Middle frontal gyrus (tissue), 1 donor: ENCODE measurements at regions not wholly inside any gene's neighbourhood (a gene's known extent, or its start where the extent isn't known, plus 50 kb on each side); places are given as distances from the start of the nearest gene placed in this dataset.

ENCODE experiments used
- DNase-seq: peaks from one replicate; pipeline ENCODE4 v3.0.0-alpha.2; 2015; ENCODE audit warnings: low spot score; ENCODE audit errors: extremely low spot score

DNA sequence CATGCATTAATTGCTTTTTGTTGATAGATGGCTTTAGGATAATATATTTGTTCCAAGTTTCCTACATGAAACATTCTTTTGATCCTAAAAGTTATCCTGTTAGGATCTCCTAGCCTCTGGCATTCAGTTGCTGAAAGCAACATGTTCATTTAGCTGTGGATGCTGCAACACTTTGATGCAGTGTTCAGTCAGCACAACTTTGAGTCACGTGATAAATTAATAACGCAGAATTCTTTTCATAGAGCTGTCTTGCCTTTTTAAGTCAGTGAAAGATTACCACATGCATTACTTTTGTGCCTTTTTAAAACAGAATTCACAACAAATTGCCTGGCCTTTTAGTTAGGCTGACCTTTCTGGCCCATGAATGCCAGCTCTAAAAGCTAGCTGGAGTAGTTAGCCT, 1467.9 kb upstream of the ZEB2 start:
- DNase-seq: no peak

DNA sequence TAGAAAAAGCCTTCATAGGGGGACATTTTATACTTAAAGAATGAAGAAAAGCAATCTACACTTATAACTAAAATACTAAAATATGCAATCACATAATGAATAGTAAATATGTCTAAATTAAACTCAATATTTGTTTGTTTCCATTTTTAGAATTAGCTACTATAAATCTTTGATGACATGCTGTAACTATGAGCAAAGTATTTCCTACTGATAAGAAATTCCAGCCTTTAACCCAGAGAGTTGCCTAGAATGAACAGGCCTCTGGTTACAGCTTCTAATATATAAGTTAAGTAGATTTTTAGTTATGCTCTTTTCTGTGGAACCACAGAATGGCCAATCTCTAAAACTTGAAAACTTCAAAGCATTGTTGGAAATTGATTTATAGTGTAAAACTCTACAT, 1465.6 kb upstream of the ZEB2 start:
- DNase-seq: no peak

DNA sequence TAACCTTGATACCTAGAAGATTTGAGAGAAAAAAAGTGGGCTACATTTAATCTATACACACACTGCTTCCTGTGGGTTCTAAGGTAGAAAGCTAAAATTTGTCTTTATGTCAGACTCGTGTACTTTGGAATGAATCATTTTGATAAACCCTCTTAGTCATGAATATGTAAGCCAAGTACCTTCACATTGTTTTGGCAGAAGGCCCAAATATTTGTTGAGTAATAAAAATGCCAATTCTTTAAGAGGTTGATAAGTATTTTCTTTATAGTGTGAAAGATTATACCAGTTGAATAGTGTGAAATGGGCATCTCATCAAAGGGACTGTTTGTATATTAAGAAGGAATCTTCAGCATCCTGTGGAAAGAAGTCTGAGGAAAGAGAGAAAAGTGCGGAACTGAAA, 1464.7 kb upstream of the ZEB2 start:
- DNase-seq: no peak

DNA sequence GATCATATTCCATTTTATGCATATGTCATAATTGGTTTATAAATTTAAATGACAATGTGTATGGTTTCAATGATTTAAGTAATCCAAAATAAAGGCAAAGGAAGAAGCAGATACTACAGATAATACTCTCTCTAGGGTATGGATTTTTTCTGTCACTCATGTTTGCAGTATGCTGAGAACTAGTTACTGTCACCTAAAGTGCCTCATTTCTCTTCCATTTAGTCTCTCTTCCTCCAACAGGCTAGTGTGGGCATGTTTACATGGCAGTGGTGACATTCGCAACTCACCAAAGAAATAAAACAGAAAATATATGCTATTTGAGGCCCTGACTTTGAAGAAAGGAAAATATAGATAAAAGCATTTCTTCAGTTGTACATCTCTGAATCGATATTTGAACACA, 1460.4 kb upstream of the ZEB2 start:
- no peak for DNase-seq

DNA sequence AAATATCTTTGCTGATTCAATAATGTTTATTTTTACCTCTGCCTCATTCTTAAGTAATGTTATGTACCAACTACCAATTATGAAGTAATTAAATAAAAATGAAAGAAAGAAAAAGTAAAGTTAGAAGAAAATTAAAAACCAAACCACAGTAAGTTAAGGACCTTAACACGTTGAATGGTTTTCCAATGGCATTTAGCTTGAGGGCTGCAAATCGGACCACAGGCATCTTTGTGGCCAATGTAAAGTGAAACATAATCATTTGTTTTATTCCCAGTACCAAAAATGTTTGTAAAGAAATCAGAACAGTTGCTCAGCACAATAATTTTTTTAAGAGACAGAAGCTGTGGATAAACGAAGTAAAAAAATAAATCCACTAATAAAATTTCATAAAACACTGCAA, 1455.5 kb upstream of the ZEB2 start:
- no peak for DNase-seq

DNA sequence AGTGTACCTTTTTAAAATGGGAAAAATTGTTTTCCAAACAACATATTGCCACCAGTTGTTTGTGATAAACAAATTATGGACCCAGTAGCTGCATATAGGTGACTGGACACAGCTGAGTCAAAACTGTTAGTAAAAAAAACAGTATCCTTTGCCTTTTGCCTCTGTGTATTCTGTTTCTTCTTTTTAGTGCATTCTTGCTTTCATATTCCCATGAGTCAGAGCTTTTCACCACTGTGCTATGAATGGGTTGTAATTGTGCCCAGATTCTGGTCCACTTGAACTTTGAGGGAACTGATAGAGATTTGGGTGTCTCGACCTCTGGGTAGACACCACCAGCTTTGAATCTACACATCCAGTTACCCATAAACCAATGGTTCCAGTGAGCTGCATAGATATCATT, 1441.9 kb upstream of the ZEB2 start:
- DNase-seq: no peak

DNA sequence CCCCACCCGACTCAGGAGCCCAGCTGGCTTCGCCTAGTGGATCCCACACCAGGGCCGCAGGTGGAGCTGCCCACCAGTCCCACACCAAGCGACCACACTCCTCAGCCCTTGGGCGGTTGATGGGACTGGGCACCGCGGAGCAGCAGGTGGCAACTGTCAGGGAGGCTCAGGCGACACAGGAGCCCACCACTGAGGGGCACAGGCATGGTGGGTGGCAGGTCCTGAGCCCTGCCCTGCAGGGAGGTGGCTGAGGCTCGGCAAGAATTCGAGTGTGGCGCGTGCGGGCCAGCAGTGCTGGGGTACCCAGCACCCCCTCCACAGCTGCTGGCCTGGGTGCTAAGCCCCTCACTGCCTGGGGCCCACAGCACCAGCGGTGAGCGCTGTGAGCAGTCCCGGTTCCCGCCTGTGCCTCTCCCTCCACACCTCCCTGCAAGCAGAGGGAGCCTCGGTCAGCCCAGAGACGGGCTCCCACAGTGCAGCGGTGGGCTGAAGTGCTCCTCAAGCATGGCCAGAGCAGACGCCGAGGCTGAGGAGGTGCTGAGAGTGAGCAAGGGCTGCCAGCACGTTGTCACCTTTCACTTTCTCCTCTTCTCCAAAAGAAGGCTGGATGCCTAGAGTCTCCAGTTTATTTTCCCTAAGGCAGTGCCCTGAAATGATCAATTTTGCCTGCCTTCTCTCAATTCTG, 1440.7 kb upstream of the ZEB2 start:
- no peak for DNase-seq

DNA sequence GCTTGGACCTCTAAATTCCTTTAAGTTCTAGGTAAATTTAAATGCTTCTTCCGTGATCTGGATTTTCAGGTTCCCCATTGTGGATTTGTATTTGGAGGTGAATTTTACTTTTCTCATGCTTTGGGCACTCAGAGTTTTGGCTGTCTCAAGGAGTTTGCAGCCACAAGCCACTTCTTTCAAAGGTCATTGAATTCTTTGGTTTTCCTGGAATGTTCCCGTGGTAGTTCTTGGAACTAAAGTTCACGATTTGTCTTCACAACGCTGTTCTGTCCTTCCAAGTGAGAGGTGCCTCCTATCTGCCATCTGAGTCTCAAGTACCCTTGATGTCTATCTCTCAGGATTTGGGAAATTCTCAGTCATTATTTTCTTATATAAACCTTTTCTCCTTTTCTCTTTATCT, 1438.7 kb upstream of the ZEB2 start:
- no peak for DNase-seq

DNA sequence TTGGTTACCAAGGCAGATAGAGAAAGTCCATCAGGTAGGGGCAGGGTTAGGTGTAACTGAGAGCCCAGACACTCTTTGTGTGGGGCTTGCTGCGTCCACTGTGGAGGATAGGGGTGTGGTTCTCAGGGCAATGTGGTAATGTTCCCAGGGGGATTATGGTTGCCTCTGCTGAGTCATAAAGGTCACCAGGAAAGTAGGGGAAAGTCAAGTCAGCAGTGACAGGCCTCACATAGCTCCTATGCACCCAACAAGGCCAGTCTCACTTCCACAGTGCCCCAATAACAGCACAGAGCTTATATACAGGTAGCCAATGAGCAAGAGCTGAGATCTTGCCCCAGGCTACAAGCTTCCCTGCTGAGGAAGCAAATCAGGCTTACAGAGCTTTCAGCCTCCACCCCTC, 1438.0 kb upstream of the ZEB2 start:
- DNase-seq: no peak

DNA sequence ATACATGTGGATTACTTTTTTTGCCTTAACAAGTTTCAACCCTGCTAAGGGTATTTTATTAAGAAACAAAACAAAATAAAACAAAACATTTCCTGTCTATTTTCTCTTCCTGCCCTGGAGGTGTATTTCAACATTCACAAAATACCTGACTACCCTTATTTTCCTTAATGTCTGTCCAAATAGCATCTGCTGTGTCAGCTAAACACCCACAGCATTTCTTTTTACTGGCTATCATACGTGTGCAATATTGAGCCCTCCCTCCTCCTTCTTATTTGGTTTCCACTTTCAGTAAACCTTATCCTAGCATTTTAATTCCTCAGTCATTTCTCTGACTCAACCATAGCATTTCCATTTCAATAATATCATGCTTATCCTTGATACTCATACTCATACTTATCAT, 1420.0 kb upstream of the ZEB2 start:
- DNase-seq: no peak

DNA sequence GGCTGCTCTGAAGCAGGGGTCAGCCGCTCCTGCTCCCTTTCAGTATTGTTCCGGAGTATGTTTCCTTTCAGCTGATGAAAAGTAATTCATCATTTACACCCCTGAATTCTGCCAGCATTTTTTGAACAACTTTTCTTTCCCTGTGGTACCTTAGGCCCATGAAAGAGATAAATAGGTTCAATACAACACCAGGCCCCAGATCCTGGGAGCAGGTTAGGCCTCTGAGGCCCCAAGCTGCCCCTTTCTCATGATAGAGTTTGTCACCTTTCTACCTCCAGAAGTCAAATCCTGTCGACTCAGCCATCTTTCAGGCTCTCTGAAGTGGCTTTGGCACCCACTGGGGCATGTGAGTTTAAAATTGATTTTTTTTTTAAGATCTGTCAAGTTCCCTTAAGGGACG, 1415.1 kb upstream of the ZEB2 start:
- DNase-seq: no peak

DNA sequence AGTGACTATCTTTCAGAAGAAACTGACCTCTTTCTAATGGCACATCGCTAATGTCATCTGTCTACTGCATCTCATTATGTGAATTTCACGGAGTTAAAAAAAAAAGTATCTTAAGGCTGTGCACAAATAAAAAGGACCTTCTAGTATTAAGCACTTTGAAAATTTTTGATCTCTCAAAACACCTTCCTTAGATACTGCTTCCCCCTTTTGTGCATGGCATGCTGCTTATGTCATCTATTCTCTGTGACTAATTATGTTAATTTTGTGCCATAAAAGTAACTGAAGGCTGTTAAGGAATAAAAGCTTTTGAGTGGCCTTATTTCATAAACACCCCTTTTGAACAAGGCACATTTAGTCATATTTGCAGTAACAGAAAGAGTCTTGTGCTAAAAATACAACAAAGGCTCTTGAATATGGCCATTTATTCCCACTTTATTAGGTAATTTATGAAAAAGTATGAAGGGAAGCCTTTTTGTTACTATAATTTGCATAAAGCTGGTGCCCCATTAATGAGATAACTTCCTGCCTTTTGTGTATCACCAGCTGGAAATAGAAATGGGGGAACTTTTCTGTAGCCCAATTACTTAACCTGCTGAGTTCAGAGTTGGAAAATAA, 1412.0 kb upstream of the ZEB2 start:
- no peak for DNase-seq

DNA sequence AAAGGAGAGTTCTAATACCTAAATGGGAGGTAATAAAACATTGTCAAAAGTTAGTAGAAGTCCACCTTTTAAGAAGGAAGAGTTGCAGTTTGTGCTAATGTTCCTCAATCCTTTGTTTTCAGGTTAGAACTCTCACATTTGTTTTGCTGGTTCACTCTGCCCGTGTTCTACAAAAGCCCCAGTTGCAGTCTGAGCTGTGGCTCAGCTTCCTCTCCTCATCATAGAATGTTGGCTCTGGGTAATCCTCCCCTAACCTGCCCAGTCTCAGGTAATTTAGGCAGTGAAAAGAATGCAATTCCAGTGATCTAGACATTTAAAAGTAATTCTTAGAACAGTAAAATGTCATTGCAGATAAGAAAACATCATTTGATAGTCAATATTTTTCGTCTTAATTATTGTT, 1410.4 kb upstream of the ZEB2 start:
- no peak for DNase-seq

DNA sequence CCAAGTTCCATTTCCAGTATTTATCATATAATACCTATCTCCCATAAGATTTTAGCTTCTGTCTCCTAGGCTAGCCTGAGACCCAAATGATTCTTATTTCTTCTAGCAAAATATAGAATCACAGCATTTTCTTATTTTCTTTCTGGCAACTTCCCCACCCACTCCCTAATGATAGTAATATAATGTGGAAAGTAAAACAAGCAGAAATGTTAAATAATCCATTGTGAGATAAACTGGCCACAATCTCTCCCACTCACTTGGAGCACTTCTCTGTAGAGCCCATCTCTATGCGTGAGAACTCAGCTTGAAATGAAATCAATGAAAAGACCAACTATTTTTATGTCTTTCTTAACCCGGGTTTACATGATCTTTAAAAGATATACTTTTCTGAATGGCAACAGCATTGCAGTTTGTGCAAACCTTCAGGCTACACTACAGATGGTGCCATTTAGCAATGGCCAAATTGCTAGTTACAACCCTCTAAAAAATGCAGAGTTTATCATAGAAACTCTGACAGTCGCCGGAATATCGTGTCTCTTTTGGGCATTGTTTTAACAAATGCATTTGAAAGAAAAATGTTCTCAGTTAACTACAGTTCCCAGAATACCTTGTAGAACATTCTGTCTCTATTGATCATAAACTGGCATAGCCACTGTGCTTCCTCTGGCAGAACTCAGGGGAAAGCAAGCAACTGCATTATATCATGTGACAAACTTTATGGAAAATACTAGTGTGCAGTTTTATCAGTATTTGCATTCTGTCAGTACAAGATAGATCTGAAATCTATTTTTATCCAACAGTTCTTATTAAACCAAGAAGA, 1407.4 kb upstream of the ZEB2 start:
- no peak for DNase-seq

DNA sequence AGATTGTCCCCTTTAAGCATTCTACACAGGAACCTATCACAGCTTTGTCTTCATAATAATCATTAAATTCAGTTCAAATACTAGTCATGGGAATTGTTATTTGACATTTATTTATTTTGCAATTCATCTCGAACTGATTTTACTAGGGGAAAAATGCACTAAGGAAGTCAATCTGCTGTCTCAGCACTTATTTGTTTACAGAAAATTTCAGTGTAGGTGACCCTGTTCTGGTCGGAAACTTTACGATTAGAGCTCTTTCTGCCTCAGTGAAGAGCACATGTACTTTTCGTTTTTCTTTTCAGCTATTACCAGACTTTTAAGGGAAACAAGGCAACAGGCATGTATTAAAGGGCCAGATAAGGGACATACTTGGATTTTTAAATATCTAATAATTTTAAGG, 1405.7 kb upstream of the ZEB2 start:
- DNase-seq: no peak

DNA sequence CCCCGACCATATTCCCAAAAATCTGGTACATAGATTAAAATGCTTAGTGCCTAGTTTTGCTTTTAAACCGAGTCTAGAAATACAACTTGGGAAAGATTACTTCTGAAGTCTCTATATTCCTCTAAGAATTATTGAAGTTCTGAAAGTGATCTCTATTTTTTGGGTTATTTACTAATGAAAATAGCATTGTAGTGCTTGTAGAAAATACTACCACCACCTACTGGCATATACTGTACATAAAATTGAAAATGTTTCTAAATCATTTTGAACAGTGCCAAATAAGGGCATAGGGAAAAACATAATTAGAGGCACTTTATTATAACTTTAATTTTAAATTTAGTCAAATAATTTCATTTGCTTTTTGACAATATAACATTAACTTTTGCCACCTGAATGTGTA, 1399.6 kb upstream of the ZEB2 start:
- DNase-seq: no peak

DNA sequence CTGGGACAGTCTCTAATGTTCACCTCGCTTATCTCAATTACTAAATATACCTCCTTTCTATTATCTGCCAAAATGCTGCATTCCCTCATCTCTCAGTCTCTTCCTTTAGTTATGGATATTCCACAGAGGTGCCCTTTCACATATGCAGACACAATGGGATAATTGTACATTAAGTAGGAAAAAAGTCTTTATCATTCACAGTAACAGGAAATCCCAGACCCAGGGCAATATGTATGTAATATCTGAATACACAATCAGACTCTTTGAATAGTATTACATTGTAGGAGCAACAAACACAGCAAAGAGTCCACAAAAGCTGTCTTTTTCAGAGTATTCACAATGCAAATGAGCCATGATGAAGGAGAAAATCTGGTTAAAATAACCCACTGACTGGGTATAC, 1399.0 kb upstream of the ZEB2 start:
- DNase-seq: no peak

DNA sequence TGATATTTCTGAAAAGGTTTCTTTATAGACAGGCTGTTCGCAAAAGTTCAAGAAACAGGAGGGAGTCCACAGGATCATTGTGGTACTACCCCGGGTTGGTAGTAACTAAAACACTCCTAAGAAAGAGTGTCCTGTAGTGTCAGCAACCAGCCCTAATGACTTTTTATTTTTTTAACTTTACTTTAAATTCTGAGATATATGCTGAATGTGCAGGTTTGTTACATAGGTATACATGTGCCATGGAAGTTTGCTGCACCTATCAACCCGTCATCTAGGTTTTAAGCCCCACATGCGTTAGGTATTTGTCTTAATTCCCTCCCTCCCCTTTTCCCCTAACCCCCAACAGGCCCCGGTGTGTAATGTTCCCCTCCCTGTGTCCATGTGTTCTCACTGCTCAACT, 1396.9 kb upstream of the ZEB2 start:
- no peak for DNase-seq

DNA sequence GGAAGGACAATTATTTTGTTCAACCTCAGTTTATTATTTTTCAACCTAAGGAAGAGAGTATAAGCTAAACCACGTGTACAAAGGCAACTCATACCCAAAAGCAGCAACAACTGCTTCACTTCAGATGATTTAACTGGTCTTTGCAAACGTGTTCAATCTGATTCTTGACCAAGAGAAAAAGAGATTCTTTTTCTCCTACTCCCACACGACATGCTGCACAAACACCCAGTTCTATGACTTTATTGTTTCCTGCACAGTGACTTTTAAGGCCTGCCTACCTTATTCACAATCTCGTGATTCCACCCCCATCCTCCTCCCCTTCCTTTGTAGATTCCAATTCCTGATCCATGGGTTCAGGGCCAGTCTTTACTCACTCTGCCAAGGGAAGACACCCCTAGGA, 1394.8 kb upstream of the ZEB2 start:
- no peak for DNase-seq

DNA sequence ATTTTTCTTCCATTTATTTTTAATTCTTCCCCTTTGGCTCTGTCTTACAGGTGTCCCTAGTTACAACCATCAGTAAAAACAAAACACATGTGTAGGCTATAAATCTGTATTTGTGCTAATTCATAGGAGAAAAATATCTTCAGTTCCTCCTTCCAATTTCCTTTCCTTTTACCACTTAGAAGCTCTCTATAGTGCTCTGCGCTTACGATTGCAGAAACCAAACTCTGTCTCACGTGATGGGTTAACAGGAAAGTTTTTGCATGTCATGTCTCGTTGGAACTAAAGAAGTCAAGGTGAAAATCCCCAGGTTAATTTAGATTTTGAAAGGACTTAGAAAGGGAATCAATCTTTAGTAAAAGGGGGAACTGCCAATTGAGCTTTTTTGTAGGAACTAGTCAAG, 1390.5 kb upstream of the ZEB2 start:
- DNase-seq: no peak

DNA sequence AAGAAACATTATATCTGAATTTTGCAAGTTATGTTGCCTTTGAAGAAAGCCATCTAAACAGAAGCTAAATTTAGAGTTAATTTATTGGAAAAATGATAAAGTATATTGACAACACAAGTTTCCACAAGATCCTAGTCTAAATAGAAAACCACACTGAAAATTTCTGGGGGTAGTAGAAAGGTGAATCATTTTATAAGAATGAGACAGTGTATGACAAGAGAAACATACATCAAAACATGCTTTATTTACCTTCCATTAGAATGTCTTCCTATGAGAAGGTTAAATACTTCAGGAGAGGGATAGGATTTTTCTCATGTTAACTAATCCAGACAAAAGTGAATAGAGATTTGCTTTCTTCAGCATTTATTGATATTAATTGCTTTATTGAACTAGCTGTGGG, 1389.8 kb upstream of the ZEB2 start:
- DNase-seq: no peak

DNA sequence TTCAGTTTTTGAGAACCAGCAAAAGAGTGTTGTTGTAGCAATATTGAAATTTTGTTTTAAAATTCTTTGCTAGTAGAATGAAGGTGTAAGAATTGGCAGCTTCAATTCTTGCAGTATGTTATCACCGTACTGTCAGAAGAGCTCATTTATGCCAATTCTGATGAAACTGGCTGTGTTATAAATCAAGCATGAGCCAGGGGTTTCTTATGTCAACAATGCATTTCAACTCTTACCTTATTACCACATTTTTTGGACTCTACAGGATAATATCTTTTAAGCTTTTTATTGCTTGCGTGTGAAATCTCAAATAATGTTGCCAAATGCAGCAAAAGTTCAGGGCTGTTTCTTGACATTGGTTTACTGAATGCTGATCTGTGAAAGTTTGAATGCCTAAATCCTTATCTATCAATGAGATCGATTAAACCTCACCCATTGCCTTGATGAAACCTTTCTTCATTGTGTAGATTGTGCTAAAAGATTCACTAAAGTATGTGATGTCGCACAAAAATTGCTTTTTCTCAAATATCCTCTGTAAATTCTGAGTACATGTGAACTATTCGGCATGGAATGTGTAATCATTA, 1389.3 kb upstream of the ZEB2 start:
- no peak for DNase-seq
